Kasumi-1 (cell line): ENCODE measurements at regions not wholly inside any gene's neighbourhood (a gene's known extent, or its start where the extent isn't known, plus 50 kb on each side); places are given as distances from the start of the nearest gene placed in this dataset.

ENCODE experiments used
- DNase-seq, 2 experiments: peaks; one replicate each; lab custom pipeline; 2025; lab: John Stamatoyannopoulos, UW

GRCh38 chr2:128578406-128579390, 260.0 kb upstream of the HS6ST1 start:
- DNase-seq = no peak

- DNase-seq = no peak
Measured at GRCh38 chr2:128579825-128580224, 261.2 kb upstream of the HS6ST1 start.

- no peak for DNase-seq
Measured at GRCh38 chr2:128580988-128581848, 262.6 kb upstream of the HS6ST1 start.

DNA sequence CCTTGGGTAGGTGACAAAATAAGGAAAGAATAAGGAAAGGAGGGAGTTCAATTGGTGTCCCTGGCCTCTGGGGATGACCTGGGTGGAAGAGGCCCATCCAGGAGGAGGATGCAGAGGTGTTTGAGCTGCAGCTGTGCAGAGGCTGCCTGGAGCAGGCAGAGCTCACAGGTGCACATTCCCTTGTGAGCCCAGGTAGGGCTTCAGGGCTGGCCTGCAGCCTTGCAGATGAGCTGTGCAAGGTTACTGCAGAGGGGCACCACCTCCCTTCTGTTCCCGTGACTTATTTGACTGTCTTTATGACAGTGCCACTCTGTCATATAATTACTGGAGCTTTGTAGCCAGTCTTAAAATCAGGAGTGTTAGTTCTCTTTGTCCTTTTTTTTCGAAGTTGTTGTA, 263.2 kb upstream of the HS6ST1 start:
- no peak for DNase-seq

GRCh38 chr2:128584296-128584890, 265.7 kb upstream of the HS6ST1 start:
- DNase-seq = no peak

DNA sequence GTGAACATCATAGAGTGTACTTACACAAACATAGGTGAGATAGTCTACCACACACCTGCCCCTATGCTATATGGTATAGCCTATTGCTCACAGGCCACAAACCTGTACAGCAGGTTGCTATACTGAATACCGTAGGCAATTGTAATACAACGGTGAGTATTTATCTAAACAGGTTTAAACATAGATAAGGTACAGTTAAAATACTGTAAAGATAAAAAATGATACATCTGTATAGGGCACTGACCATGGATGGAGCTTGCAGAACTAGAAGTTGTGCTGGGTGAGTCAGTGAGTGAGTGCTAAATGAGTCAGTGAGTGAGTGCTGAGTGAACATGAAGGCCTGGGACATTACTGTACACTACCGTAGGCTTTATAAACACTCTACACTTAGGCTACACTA, 267.0 kb upstream of the HS6ST1 start:
- DNase-seq = no peak

DNA sequence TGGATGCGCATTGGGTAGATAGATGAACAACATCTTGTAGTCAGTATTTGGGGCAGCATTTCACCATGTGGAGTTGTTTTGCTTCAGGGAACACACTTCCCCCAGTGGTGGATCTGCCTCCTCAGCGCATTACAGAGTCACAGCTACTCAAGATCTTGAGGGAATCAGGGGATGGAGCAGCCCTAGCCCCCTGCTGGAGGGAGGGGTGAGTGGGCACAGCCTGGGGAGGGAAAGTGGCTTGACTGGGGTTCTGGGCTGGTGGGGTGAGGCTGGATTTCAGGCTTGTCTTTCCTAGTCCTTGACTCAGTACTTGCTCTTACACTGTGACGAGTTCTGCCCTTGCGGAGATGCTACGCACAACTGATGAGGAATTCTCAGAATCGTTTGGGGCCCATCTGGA, 271.0 kb upstream of the HS6ST1 start:
- DNase-seq = no peak

- no peak for DNase-seq
Measured at GRCh38 chr2:128590309-128591021, 271.8 kb upstream of the HS6ST1 start.

DNA sequence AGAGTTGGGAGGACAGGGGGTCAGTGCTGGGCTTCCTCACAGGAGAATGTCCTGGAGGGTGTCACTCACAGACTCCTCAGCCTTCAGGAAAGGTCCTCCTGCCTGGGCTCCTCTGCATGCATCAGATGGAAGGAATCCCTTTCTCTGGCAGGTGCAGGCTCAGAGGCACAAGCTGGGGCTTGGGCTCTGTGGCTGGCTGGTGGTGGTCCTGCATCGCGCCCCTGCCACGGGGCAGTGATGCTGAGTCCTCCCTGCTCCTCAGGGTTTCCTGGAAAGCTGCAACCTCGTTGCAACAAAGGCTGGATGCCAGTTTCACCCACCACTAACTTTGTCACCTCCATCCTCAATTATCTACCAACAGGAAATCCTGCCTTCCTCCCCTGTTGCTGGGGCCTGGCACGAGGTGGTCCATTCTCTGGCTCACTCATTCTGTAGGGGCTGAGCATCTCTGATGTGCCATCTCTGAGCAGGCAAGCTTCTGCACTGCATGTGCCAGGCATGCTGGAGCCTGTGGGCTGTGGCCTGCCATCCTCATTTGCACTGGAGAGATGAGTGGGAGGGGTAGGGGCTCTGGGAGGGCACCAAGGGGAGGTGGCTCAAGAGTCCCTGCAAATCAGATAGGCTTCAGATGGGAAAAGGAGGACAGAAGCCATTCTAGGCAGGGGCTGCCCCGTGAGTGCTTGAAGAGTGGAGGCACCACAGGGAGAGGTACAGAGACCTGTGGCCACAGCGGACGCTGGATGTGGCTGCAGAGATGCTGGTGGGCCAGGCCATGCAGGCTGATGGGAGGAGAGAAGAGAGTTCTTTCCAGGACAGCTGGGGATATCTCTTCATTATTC, 272.6 kb upstream of the HS6ST1 start:
- no peak for DNase-seq

DNA sequence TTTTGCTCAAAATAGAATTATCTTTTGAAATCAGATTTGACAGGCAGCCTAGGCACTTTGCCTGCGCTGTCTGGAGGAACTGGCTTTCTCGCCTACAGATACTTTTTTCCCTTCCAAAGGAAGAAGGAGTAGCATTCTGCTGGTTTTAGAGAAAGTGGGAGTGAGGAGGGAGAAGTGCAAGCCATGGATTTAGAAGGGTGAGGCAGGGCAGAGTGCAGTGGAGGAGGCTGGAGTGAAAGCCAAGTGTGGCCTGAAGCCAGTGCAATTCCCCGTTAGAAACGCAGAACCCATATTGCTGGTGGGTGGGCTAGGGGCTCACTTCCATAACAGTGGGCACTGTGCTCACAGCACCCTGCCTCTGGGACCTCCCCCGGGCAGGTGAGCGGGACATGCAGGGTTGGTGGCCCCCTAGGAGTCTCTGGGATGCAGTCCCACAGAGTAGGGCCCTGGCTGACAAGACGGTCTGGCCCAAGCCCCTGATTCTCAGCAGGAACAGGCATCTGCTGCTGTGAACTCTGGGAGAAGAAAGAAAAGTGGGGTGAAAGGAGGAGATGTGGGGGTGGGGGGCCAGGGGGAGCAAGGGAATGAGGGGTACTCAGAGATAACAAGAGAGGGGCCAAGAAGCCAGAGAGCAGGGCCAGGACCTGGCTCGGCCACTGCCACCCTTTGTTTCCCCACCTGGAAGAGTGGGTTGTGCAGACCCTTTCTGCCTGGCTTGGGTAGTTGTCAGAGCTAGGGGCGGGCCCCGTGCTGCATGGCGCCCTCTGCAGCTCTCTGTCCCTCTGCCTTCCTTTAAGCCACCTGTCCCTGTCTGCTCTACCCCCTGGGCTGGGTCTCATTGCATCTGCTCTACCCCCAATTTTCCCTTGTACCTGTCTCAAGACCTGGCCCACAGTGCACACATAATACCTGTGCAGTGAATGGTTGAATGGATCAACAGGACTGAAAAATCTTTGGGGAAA, 273.5 kb upstream of the HS6ST1 start:
- DNase-seq = no peak

- DNase-seq = no peak
Measured at GRCh38 chr2:128593518-128593878, 274.8 kb upstream of the HS6ST1 start.

DNA sequence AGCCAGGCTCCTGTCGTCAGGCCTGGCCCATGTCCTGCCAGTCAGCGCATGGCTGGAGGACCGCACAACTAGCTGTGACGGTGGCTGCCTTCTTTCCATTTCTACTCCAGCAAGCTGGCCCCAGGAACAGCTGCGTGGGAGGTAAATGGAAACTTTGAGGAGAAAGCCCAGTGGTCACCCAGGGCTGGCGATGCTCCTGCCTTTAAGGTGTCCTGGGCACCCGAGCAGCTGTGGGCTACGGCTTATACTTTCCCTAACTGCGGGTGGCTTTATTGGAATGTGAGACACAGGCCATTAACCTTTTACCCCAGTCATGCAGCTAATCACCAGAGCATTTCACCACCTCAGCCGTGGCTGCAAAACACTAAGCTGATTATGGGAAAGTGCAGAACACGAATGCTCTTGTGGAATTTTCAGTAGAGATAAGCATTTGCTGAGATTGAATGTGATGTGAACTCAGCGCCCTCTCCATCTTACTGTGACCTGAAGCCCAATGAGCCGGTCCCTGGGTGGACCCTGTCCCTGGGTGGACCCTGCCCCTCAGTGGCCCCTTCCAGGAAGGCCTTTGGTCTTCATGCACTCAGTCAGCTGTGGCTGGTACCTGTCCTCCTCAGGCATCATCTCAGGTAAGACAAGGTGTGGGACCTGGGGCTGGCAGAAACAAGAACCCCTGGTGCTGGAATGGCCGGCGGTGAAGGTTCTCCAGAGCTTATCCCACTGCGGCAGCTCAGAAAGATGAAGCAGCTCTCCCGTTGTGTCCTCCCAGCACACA, 275.4 kb upstream of the HS6ST1 start:
- no peak for DNase-seq

GRCh38 chr2:128594651-128594910, 275.9 kb upstream of the HS6ST1 start:
- DNase-seq = no peak

DNA sequence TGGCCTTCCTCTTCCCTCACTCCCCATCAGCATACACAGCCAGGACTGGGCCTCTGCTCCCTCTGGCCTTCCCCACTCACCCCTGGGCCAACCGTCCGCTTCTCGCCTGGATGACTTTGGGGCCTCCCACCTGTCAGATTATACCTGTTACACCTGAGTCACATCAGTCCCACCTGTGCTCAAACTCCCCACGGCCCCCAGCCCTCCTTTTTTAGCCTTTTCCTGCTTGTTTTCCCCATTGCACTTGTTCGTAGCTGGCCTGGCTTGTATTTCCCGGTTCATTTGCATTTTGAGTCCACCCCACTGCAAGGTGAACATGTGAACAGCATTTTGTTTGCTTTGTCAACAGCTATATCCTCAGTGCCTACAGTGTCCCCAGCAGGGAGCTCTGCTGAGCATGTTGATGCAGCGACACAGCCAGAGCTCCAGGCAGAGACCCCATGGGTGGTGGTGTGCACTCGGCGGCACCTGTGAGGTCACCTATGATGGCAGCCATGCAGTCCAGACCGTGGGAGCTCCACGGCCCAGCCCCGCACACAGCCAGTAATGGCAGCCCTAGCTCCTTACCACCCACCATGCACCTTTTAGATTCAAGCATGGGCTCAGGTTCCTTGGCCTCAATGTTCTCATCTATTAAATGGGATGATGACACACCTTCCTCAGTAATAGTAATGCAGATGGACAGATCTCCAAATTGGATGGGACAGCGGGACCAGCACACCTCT, 276.4 kb upstream of the HS6ST1 start:
- no peak for DNase-seq

- no peak for DNase-seq
Measured at GRCh38 chr2:128595763-128596395, 277.2 kb upstream of the HS6ST1 start.

- no peak for DNase-seq
Measured at GRCh38 chr2:128596396-128597120, 277.9 kb upstream of the HS6ST1 start.

DNA sequence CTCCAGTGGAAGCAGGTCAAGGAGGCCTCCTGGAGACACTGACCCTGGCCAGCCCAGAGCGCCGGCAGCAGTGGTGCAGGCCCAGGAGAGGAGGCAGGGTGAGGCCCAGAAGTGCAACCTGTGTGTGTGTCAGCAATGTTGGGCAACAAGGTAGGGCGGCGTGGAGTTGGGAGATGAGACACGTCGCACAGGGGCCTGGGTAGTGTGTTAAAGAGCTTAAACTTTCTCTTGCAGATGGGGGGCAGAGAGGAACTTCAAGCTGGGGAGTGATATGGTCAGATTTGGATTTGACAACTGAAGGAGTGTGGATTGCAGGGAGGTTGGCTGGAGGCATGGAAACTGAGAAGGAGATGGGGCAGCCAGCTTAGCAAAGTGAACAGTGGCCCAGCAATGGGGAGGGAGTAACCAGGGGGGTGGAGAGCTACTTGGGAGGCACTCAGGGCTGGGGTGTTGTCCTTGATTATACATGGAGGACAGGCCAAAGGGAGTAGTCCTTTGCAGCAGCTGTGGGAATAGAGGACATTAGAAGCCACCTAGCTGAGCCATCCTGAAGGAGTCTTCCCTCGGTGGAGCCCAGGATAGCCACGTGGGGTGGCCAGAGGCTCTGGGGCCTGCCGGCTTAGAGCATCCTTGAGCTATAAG, 278.6 kb upstream of the HS6ST1 start:
- DNase-seq = no peak
